Activated CD8-positive, alpha-beta memory T cell treated with anti-CD3 and anti-CD28 coated beads, Interleukin-2, amount 50 U/mL, for 1 hour (primary cell): ENCODE measurements at regions not wholly inside any gene's neighbourhood (a gene's known extent, or its start where the extent isn't known, plus 50 kb on each side); places are given as distances from the start of the nearest gene placed in this dataset.

Experiments used
- DNase-seq: peaks from one replicate; pipeline ENCODE4 v3.0.0-alpha.2; 2020; ENCODE audit errors: extremely low read depth

DNA sequence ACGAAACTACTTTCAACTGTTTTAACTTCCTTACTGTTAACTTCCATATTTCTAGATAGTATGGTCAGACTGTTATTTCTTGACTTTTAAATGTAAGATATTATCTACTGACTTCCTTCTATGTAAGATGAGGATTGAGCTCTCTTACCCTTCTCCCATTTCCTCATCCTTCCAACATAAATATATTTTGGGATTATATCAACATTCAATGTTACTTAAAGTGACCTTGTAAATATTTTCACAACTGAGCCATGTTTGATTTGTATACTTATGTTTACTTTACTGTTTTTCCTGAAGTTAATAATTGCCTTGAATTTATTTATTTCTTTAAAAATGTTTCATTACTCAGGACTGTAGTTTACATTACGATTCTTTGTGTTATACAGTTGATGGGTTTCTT lies 148.7 kb downstream of the ZIC5 start:
- no peak for DNase-seq

GRCh38 chr13:99821741-99822140 lies 149.8 kb downstream of the ZIC5 start:
- no peak for DNase-seq

GRCh38 chr13:99819967-99820366 lies 151.6 kb downstream of the ZIC5 start:
- no peak for DNase-seq

GRCh38 chr13:99816321-99816720 lies 155.2 kb downstream of the ZIC5 start:
- DNase-seq: no peak

DNA sequence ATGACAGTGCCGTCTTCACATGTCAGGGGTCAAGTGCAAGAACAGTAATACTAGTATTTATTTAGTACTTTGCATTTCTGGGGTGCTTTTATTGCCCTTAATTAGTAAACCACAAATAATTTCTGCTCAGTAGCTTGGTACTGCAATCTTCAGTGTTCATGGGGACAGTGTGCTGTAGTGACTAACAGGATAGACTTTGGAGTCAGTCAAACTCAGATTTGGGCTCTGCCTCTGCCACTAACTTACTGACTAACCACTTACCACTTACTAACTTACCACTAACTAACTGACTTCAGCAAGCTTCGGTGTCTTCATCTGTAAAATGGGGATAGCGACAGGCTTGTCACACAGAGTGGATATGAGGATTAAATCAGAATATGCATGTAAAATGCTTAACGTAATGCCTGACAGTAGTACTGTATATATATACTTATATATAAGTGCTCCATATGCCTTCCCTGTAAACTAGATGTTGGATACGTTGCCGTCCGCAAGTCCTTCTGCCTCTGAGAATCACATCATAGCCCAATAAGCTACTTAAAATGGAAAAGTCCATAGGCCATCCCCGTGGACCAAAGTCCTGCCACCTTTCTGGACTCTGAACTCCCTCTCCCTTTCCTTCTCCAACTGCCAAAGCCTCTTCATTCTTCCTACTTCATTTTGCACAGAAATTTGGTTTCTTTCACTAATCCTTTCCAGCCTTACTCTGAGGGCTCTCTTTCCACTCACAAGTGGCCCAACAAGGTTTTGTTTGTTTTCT lies 158.1 kb downstream of the ZIC5 start:
- DNase-seq: no peak

- DNase-seq: no peak
These were observed 158.9 kb downstream of the ZIC5 start for GRCh38 chr13:99812625-99813024.

DNA sequence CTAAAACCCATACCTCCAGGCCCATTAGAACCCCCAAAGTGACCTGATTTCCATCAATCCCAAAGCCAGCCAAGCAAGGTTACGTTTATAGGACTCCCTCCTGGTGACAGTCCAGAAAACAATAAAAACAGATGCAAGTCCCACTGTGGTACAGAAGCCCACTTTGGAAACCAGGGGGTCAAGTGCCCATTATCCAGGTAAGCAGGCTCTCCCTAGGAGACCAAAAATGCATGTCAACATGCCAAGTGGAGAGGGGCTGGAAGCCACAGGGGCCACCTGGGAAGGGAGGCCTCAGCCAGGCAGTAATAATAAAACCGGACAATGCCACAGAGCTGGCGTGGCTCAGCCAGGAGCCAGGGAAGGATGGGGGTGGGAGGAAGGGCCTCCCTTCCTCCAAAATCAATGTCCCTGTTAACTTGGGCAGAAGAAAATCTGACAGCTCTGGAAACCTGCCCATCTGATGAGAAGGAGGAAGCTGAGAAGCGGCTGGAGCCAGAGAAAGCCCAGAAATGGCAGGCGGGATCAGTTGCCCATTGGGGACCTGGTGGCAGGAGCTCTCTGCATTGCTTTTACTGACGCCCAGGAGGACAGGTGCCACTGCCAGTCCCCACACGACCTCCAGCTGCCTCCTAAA lies 160.4 kb downstream of the ZIC5 start:
- DNase-seq: no peak

GRCh38 chr13:99809926-99810325 lies 161.6 kb downstream of the ZIC5 start:
- DNase-seq: no peak

GRCh38 chr13:99809496-99809895 lies 162.1 kb downstream of the ZIC5 start:
- no peak for DNase-seq

DNA sequence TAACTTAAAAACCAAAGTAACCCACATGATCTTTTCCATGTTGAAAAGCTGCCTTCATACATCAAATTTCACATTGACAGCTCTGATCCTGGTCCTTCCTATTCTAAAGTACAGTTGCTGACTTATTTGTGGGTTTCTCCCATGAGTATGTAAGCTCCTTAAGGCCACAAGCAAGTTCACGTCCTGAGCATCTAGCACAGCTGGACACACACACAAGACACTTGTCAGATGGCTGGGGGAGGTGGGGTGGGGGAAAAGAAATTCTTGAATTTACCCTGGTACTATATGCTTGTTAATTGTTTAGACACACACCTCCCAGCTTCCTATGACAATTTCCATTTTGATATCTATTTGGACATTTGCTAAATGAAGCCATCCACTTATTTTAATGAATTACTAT lies 162.8 kb downstream of the ZIC5 start:
- no peak for DNase-seq

DNA sequence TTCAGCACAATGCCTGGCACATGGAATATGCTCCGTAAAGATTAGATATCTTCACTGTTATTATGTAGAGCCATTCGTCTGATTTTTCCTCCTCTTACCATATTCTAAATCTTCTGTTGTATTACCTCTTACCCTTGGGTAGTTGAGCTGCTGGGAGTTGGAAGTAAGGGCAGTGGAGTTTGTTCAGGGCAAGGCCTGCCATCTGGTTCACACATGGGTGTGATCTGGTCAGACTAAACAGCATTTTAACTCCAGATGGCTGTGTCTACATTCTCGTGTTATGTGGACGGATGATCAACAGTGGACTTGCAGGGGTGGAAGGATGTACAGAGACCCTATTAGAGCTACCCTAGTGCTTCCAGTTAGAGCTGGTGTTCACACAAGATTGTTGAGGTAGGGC lies 164.9 kb downstream of the ZIC5 start:
- DNase-seq: no peak

- no peak for DNase-seq
These were observed 166.2 kb downstream of the ZIC5 start for GRCh38 chr13:99805361-99805760.

- no peak for DNase-seq
These were observed 168.4 kb downstream of the ZIC5 start for GRCh38 chr13:99803141-99803540.

- no peak for DNase-seq
These were observed 169.2 kb downstream of the ZIC5 start for GRCh38 chr13:99802416-99802815.

DNA sequence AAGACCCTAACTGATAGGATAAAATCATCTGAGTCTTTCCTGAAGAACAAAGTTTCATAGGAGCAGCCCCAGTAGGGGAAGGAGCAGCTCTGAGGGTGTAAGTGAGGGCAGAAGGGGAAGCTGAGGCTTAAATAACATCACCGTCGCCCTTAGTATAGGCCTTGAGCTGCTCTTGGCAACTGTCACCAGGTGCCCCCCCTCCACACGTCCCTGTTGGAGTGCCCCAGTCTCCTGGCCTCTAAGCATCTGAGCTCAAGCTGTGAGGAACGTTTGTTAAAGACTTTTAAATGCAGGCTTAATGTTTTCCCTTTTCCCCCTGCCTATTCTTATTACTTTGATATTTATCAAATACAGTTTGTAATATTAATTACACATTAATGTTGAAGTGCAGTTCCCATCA lies 170.6 kb downstream of the ZIC5 start:
- DNase-seq: no peak

DNA sequence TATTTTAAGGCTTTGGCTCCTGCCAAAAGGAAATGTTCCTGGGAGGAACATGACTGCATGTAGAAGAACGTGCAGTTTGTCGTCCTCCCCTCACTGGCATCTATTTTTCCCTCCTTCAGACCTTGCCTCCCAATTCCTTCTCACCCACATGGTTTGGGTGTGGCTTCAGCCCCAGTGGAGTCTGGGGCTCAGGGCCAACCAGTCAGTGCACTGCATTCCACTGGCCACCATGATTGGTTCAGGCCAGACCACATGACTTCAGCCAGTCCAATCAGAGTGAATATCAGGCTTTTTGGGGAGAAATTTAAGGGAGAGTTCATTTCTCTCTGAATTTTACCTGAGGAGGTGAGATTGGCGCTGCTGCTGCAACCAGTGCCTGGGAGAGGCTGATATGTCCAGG lies 171.6 kb downstream of the ZIC5 start:
- no peak for DNase-seq

GRCh38 chr13:99798756-99799155 lies 172.8 kb downstream of the ZIC5 start:
- no peak for DNase-seq

DNA sequence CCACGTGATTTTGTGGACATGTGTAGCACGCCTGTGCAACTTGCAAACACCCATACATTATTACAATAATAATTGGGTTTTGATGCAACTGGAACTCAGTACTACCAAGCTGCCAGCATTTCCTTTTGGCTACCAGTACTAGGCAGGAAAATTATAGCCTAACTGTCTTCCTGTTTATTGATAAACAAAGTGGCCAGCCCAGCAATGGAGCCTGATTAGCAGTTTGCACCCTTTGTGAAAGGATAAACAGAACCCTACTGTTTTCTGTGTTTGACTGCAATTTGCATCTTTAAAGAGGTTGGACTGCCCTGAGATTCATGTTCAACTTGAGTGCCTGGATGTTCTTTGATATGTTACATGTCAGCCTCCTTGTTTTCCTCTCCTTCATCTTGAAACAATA lies 173.9 kb downstream of the ZIC5 start:
- no peak for DNase-seq

DNA sequence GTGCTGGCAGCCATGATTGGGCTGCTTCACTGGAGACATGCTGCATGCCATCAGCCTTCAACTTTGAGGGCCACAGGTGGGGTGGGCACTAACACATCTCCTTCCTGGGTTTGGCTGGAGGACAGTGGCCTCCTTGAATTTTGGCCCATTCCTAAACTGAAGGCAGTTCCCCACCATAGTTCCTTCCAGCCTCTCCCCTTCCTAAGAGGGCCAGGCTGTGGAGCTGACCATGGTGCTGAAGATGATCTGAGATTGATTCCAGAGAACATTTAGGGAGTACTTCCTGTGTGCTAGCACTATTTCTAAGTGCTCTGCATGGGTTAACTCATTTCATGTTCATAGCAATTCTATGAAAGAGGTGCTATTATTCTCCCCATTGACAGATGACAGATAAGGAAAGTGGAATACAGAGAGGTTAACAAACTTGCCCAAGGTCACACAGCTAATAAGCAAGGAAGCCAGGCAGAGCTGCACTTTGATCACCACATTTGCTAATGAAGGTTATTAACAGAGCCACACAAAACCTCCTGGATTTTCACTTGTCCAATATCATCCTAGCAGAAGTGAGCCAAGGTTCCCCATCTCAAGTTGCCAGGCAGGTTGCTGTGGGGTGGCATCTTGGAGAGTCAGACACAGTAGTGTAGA lies 175.3 kb downstream of the ZIC5 start:
- DNase-seq: no peak

DNA sequence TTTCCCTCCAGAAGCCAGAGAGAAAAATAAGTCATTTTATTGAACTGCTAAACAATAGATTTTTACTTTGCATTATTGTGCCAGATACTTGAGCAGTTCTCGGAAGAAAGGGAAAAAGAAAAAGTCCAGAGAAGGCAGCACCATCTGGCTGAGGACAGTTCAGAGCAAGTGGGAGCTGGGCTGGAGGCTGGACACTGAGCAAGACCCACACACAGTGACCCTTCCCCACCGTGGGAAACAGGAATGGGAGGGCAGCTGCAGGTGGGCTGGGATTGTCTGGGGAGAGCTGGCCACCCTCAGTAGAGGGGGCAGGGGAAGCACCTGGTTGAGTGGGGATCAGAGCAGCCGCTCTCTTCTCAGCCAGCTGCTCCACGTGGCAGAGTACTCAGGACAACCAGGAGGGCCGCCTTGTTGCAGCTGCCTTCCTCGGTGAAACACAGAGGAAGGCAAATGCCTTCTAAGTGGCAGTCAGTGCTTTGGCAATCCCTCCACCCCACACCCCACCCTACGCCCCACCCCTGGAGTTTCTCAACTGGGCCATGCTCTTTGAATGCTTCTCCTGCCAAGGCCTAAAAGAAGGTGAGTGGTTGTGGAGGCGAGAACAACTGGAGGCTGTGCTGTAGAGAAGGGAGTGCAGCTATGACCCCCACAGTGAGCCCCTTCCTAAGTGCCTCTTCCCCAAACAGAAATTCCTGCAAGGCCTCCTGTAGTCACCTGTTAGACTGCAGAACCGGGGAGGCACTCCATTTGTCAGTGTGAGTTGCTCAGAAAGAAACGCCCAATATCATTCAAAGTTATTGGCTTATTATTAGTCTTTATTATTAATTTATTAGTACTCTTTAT lies 179.3 kb downstream of the ZIC5 start:
- no peak for DNase-seq

DNA sequence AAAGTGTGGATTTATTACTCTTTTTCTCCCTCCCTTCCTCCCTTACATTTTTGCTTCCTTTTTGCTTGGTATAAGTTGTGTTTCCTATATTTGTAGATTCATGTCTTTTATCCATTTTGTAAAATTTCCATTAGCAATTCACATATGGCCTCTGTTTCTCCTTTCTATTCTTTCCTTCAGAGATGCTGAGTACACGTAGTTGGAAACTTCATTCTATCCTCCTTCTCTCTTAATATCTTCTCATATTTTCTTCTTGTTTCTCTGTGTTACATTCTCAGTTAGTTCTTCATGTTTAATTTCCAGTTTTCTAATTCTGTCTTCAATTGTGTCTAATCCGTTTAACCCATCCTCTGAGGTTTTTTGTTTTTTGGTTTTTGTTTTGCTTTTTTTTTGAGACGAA lies 188.9 kb downstream of the ZIC5 start:
- DNase-seq: no peak

DNA sequence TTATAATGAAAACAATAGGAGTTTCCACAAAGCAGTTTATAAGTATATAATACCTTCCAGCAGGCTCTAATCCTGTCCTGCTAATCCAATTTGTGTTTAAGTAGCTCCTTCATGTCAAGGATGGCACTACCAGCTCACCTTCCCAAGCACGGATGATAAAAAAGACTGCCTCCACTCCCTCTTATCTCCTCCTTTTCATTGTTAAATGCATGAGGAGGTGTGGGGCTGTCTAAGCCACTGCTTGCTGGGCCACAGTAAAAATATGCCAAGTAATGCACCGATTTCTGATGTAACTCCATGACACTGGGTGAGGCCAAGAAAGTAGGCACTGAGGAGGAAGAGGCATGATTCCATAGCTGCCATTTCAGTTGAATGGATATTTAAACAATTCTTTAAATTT lies 193.1 kb downstream of the ZIC5 start:
- DNase-seq: no peak
